Inflammatory macrophage (primary cell): ENCODE measurements at regions not wholly inside any gene's neighbourhood (a gene's known extent, or its start where the extent isn't known, plus 50 kb on each side); places are given as distances from the start of the nearest gene placed in this dataset.
A peak's percentile ranks its signal among the peaks of the same experiment; 100 is the strongest.

Experiments used
- DNase-seq, 2 donors: peaks; one replicate each; pipeline ENCODE4 v3.0.0-alpha.2; 2020 to 2022

GRCh38 chr2:212692466-212692865 lies 153.9 kb upstream of the ERBB4 start:
- DNase-seq: no peak

GRCh38 chr2:212686285-212686895 lies 147.8 kb upstream of the ERBB4 start:
- peak; percentile 55 to 61 for DNase-seq

GRCh38 chr2:212683346-212684097 lies 144.9 kb upstream of the ERBB4 start:
- peak; percentile 7 to 32 for DNase-seq

GRCh38 chr2:212682937-212683336 lies 144.3 kb upstream of the ERBB4 start:
- DNase-seq: no peak

- no peak for DNase-seq
Measured at GRCh38 chr2:212677466-212677865, 138.9 kb upstream of the ERBB4 start.

- no peak for DNase-seq
Measured at GRCh38 chr2:212672186-212672585, 133.6 kb upstream of the ERBB4 start.

GRCh38 chr2:212669761-212670160 lies 131.2 kb upstream of the ERBB4 start:
- DNase-seq: no peak

GRCh38 chr2:212667751-212668316 lies 129.2 kb upstream of the ERBB4 start:
- no peak for DNase-seq

- no peak for DNase-seq
Measured at GRCh38 chr2:212665948-212666347, 127.3 kb upstream of the ERBB4 start.

- no peak for DNase-seq
Measured at GRCh38 chr2:212659441-212659840, 120.8 kb upstream of the ERBB4 start.

GRCh38 chr2:212649646-212650045 lies 111.0 kb upstream of the ERBB4 start:
- DNase-seq: no peak

- no peak for DNase-seq
Measured at GRCh38 chr2:212646698-212647366, 108.2 kb upstream of the ERBB4 start.

GRCh38 chr2:212644195-212644837 lies 105.7 kb upstream of the ERBB4 start:
- no peak for DNase-seq

- DNase-seq: no peak
Measured at GRCh38 chr2:212640428-212640827, 101.8 kb upstream of the ERBB4 start.

- no peak for DNase-seq
Measured at GRCh38 chr2:212638694-212639093, 100.1 kb upstream of the ERBB4 start.

- no peak for DNase-seq
Measured at GRCh38 chr2:212628586-212628985, 90.0 kb upstream of the ERBB4 start.

- DNase-seq: no peak
Measured at GRCh38 chr2:212626371-212626918, 87.8 kb upstream of the ERBB4 start.

- no peak for DNase-seq
Measured at GRCh38 chr2:212619954-212620353, 81.4 kb upstream of the ERBB4 start.

- DNase-seq: no peak
Measured at GRCh38 chr2:212618636-212619035, 80.0 kb upstream of the ERBB4 start.

GRCh38 chr2:212610872-212611425 lies 72.3 kb upstream of the ERBB4 start:
- DNase-seq: no peak

- no peak for DNase-seq
Measured at GRCh38 chr2:212609479-212609878, 70.9 kb upstream of the ERBB4 start.

GRCh38 chr2:212607080-212607479 lies 68.5 kb upstream of the ERBB4 start:
- no peak for DNase-seq
